GM19467 (cell line): ENCODE measurements at regions not wholly inside any gene's neighbourhood (a gene's known extent, or its start where the extent isn't known, plus 50 kb on each side); places are given as distances from the start of the nearest gene placed in this dataset.
A peak's percentile ranks its signal among the peaks of the same experiment; 100 is the strongest.
"Not testable (repeated sequence)": the region's sequence is repeated elsewhere in the genome, so short reads cannot be mapped to it uniquely, and the experiment has no call there.

Experiments
- ATAC-seq: cut with Tn5 transposase; IDR thresholded peaks from one replicate; pipeline ENCODE4 v1.9.1; 2021; ENCODE audit warnings: mild to moderate bottlenecking, moderate library complexity; ENCODE audit not compliant: unreplicated experiment

DNA sequence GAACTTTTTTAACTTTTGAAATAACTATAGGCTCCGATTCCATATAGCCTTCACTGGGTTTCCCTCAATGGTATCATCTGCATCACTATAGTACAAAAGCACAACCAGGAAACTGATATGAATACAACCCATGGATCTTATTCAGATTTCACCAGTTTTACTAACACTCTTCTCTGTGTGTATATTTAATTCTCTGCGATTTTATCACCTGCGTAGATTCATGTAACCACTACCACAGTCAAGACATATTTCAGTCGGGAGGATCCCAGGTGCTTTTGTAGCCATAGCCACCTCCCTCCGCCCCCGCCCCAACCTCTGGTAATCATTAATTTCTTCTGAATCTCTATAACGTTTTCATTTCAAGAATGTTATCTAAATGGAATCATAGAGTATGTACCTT lies 82.8 kb upstream of the C7orf33 start:
- ATAC-seq = no peak

DNA sequence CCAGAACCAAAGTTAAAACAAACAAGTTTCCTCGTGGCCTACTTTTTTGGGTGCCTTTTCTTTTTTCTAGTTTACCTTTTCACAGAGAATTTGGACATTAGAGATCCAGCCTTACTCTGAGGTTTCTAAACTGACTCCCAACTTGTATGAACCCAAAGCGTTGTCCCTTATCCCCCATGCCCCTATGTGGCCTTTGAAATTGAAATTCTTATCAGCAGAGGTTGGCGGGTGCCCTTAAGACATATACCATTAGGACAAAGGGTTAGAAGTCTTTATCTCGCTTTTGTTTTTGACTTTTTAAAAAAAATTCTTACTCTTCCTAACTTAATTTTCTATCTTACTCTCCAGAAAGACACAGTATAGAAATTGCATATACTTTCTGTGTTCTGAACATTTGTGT lies 76.3 kb upstream of the C7orf33 start:
- ATAC-seq = no peak

DNA sequence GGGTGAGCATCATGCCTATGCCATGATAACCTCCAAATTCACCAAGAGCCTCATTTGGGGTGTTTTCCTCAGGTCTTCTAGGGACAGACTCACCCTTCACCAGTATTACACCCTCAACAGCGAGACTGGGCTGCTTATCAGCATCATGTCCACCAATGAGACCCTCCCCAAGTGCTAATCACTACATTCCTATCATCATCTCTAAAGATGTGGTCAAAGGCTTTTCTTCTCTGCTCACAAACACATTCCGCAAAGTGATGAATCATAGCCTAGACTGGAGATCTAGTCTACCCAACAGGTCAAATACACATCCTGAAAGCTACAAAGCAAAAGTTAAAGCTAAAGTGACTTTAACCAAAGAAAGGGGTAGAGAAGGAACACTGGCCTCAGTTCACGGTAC lies 75.3 kb upstream of the C7orf33 start:
- ATAC-seq = no peak

DNA sequence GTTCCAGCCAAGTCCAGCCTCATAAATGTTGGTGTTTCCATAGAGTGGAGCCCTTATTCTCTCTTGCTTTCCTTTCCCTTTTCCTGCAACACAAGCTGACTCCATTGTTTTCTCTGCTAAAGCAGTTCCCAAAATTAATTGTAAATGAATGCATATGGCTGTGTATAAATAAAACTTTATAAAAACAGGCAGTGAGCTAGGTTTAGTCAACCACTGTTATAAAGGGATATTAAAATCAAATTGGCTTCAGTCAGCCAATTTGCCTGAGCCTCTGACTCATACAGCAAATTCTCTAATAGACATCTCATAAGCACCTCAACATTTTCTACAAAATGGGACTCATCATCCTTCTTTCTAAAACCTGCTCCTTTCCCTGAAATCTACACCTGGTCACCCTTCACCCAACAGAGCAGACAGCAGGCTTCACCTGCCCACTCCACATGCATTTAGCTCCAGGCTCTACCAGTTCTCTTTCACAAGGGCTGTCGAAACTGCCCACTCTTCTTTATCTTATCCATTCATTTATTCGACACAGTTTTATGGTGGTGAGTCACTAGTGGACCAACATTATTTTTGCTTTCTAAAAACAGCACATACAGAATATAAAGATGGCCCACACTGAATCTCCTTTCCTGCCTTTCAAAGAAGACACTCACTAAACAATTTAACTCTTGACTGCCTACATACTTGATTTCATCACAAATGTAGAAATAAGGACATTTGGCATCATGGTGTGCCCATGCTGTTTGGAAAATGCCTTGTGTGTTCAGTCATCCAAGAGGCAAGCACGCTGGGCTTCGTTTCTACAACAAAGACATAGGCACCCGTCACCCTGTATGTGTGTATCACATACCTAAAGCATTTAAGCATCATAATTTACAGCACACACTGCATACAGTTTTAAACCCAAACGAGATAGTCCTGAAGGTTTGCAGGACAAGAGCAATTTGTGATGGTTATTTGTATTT lies 74.6 kb upstream of the C7orf33 start:
- ATAC-seq = no peak

DNA sequence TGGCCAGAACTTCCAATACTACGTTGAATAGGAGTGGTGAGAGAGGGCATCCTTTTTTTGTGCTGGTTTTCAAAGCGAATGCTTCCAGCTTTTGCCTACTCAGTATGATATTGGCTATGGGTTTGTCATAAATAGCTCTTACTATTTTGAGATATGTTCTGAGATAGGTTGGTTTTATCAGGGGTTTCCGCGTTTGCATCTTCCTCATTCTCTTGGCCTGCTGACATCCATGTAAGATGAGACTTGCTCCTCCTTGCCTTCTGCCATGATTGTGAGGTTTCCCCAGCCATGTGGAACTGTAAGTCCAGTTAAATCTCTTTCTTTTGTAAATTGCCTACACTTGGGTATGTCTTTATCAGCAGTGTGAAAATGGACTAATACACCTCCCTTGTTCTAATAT lies 71.2 kb upstream of the C7orf33 start:
- not testable (repeated sequence) for ATAC-seq

DNA sequence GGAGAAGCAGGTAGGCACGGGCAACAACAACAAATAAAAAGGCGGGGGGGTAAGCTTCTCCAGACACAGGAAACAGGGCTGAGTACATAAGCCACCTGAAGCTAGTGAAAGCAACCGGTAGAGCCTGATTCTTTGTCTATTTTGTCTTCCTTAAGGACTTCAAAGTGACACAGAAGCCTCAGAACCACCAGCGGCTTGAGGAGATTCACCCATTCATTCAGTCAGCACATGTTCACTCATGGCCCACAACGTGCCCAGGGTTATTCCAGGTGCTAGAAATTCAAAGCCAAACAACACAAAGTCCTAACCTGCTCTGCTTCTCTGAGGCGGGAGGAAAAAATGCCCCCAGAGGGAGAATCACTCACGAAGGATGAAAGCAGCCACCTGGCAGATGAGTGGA lies 69.3 kb upstream of the C7orf33 start:
- ATAC-seq = no peak

DNA sequence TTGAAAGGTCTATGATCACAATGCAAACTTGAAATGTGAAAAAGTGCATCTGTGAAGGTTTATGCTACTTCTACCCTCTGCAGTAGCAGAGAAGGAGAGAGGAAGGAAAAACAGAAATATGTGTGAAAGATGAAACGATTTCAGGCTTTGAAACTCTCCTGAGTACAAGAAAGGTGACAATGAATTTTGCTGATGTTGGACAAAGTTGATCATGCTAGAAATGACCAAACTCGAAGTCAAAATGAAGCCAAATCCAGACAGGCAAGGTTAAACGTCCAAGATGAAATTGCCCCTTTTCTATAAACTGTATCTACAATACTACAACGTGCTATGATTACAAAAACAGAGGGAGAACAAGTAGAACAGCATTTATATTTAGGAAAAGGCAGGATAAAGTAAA lies 67.0 kb upstream of the C7orf33 start:
- no peak for ATAC-seq

DNA sequence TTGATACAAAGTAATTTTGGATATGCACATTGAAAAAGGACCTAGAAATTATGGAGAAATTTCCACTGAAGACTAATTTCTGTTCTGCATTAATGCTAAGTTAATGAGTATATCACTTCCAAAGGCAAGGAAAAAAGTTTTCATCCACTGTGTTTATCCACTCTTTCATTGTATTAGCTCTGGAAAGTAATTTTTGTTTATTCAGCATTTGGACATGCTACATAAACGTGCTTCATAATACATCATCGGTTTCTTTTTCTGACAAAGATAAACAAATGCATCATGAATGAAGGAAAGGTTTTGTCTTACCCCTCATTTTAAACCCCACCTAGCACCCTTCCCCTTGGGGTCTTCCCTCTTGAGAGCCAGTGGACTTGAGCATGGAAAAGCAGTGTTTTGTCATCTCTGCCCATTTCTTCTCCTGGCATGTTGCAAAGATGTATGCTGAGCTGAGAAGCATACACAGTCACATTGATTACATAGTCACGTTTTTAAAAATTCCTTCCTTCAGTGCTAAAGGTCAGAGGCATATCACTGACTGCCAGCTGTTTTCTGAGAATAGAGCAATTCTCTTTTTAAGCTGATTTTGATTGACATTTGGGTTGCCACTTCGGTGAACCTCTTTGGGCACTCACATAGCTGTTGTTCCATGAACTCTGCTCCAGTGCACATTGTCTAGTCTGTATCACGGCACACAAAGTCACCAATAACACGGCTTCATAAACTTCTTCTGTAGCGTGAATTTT lies 65.9 kb upstream of the C7orf33 start:
- ATAC-seq = no peak

DNA sequence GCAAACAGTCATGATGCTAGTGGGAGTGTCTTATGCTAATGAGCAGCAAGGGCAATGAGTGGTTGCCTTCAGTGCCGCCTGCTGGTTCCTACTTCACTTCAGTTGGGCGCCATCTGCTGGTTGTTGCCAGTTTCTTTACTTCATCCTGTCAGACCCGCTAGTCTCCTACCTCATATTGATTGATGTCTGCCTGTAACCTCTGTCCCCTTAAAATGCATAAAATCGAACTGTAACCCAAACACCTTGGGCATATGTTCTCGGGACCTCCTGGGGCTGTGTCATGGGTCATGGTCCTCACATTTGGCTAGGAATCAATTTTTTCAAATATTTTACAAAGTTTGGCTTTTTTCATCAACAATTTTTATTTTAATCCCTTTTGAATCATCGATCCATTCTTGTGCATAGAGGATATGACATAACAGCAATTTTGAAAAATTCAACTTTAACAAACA lies 62.8 kb upstream of the C7orf33 start:
- peak; percentile 100 for ATAC-seq

DNA sequence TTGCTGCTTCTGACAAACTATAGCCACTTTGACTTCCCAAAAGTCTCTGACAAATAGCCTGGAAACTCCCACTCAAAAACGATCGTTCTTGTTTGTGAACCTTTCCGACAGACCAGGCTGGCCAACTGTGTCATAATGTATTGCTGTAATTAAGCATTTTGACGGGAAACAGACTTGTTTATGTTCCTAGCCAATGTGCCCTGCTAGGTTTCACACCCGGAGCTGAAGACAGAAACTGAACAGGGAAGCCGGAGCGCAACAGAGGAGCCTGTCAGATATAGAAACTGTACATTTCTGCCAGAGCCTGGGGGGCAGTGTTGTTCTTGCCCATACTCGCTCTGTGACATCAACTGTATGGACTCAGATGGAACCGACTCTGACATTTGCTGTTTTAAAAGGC lies 55.3 kb upstream of the C7orf33 start:
- no peak for ATAC-seq

DNA sequence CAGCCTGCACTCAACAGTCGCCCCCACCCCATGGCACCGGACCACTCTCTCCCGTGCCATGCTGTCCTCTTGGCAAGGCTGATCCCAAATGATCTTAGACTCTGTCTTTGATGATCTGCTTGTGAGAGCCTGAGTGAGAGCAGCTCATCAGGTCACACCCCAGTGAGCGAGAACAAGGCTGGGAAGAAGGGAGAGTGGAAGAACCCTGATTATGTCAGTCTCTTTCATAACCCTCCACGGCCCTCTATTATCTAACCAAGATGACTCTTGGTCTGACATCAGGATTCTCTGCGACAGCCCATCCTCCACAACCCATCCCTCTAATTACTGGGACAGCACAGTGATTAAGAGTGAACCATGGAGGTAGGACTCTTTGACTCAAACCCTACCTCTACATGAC lies 53.1 kb upstream of the C7orf33 start:
- ATAC-seq = no peak

DNA sequence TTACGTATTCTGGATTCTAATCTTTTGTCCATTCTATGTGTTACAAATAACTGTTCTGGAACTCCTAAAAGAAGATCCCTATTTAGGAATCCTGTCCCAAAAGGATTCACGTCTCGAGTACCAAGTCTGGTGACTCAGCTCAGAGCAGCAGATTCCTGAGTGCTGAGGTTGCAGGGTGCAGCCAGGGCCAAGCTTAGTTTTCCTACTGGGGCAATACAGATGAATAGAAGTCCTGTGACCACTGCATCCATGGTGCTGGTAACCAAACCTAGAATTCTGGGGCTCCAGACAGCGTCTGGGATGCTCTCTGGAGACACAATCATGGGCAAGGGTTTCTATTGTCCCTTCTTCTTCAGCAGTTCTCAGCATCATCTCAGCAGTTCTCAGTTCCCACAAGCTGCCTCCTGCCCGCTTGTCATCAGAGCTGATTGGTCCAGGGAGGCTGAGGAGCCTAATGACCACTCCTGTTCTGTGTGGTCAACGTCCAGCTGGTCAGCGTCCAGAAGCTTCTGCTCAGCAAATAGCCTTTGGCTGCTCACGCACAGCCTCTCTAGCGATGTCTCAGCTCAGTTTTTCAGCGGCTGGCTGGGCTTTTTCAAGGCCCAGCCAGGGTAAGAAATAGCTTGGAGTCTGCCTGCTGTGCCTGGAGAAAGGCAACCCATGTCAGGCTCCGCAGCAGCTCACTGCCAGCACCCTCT lies 50.4 kb upstream of the C7orf33 start:
- no peak for ATAC-seq
